Liver (tissue), 8 donors: ENCODE measurements at regions not wholly inside any gene's neighbourhood (a gene's known extent, or its start where the extent isn't known, plus 50 kb on each side); places are given as distances from the start of the nearest gene placed in this dataset.

Source experiments
- DNase-seq: peaks from one replicate; pipeline ENCODE4 v3.0.0-alpha.2; 2017; ENCODE audit warnings: low spot score
- H3K27ac ChIP-seq, 2 donors: one replicate each; pipeline ENCODE4 v1.7.0; 2013; ENCODE audit warnings: inconsistent platforms in 2 of 2, low read length in 2 of 2, control low read depth in 1 of 2, low read depth in 1 of 2, mild to moderate bottlenecking in 1 of 2
- H3K27me3 ChIP-seq, 4 donors: one replicate each; pipeline versions ENCODE4 v1.6.1 to v1.7.0; 2013; ENCODE audit warnings: low read length in 3 of 4, inconsistent platforms in 1 of 4, mild to moderate bottlenecking in 1 of 4, moderate library complexity in 1 of 4; ENCODE audit not compliant: control insufficient read depth in 4 of 4, insufficient read depth in 4 of 4
- H3K36me3 ChIP-seq, 4 donors: one replicate each; pipeline versions ENCODE4 v1.6.1 to v1.7.0; 2013; ENCODE audit warnings: low read length in 3 of 4, mild to moderate bottlenecking in 3 of 4, low read depth in 1 of 4, moderate library complexity in 1 of 4; ENCODE audit not compliant: control insufficient read depth in 4 of 4, insufficient read depth in 3 of 4
- H3K4me1 ChIP-seq, 4 donors: one replicate each; pipeline versions ENCODE4 v1.6.1 to v1.7.0; 2013; ENCODE audit warnings: low read length in 3 of 4, mild to moderate bottlenecking in 3 of 4, moderate library complexity in 1 of 4; ENCODE audit not compliant: control insufficient read depth in 4 of 4, insufficient read depth in 4 of 4
- H3K4me3 ChIP-seq, 3 donors: one replicate each; pipeline versions ENCODE4 v1.6.1 to v1.7.0; 2013; ENCODE audit warnings: low read length in 3 of 3, control low read depth in 1 of 3, low read depth in 1 of 3, mild to moderate bottlenecking in 1 of 3
- H3K9ac ChIP-seq, 2 donors: one replicate each; pipeline ENCODE4 v1.7.0; 2013; ENCODE audit warnings: low read length in 2 of 2, mild to moderate bottlenecking in 2 of 2, moderate library complexity in 2 of 2, control low read depth in 1 of 2, low read depth in 1 of 2
- H3K9me3 ChIP-seq, 4 donors: one replicate each; pipeline versions ENCODE4 v1.6.1 to v1.7.0; 2013; ENCODE audit warnings: low read length in 3 of 4; ENCODE audit not compliant: control insufficient read depth in 4 of 4
- EGR1 ChIP-seq, 2 donors: IDR thresholded peaks; 2 replicates each; pipeline ENCODE4 v1.6.1; 2016 to 2018; ENCODE audit warnings: antibody characterized with exemption in 2 of 2, low read depth in 2 of 2
- FOXA1 ChIP-seq: IDR thresholded peaks from 2 replicates; pipeline ENCODE4 v1.6.1; 2016; ENCODE audit warnings: antibody characterized with exemption
- GABPA ChIP-seq, 2 donors: IDR thresholded peaks in 1 of 2; conservative IDR thresholded peaks in 1 of 2; 2 replicates each; pipeline ENCODE4 v1.6.1; 2016; ENCODE audit warnings: antibody characterized with exemption in 2 of 2, mild to moderate bottlenecking in 1 of 2, moderate library complexity in 1 of 2
- HNF4A ChIP-seq, 2 donors: conservative IDR thresholded peaks; 2 replicates each; pipeline ENCODE4 v1.6.1; 2016; ENCODE audit warnings: antibody characterized with exemption in 2 of 2, mild to moderate bottlenecking in 2 of 2
- HNF4G ChIP-seq: IDR thresholded peaks from 2 replicates; pipeline ENCODE4 v1.6.1; 2016; ENCODE audit warnings: antibody characterized with exemption
- JUND ChIP-seq, 2 donors: IDR thresholded peaks; 2 replicates each; pipeline ENCODE4 v1.6.1; 2016; ENCODE audit warnings: antibody characterized with exemption in 2 of 2
- NR2F2 ChIP-seq: IDR thresholded peaks from 2 replicates; pipeline ENCODE4 v1.6.1; 2016; ENCODE audit warnings: antibody characterized with exemption
- RAD21 ChIP-seq, 2 donors: IDR thresholded peaks; 2 replicates each; pipeline ENCODE4 v1.6.1; 2016; ENCODE audit warnings: antibody characterized with exemption in 2 of 2, mild to moderate bottlenecking in 2 of 2
- RXRA ChIP-seq, 2 donors: IDR thresholded peaks; 2 replicates each; pipeline ENCODE4 v1.6.1; 2017 to 2018; ENCODE audit warnings: antibody characterized with exemption in 2 of 2, mild to moderate bottlenecking in 1 of 2
- SP1 ChIP-seq: IDR thresholded peaks from 2 replicates; pipeline ENCODE4 v1.6.1; 2018; ENCODE audit warnings: antibody characterized with exemption, mild to moderate bottlenecking
- TAF1 ChIP-seq: conservative IDR thresholded peaks from 2 replicates; pipeline ENCODE4 v1.6.1; 2016; ENCODE audit warnings: antibody characterized with exemption, mild to moderate bottlenecking
- YY1 ChIP-seq: IDR thresholded peaks from 2 replicates; pipeline ENCODE4 v1.6.1; 2016; ENCODE audit warnings: antibody characterized with exemption, mild to moderate bottlenecking
- WGBS: extraction: QIAGEN DNeasy Blood & Tissue Kit; methylation state at CpG from one replicate; pipeline ENCODE4 v1.1.7; 2013; 5-methylcytosine and 5-hydroxymethylcytosine counted together
- TF ChIP-seq, protein P1 (sequence below): IDR thresholded peaks from 2 replicates; pipeline ENCODE4 v1.6.1; 2016; ENCODE audit warnings: antibody characterized with exemption, mild to moderate bottlenecking
- TF ChIP-seq, protein P2 (sequence below): fragments of 150-350 bp; IDR thresholded peaks from 2 replicates; pipeline ENCODE4 v1.5.1; 2017; ENCODE audit warnings: improper control_type of control experiment, low read depth, low read length; ENCODE audit not compliant: missing input control
- TF ChIP-seq, protein P3 (sequence below): IDR thresholded peaks from 2 replicates; pipeline ENCODE4 v1.6.1; 2016; ENCODE audit warnings: antibody characterized with exemption
- TF ChIP-seq, protein P4 (sequence below): IDR thresholded peaks from 2 replicates; pipeline ENCODE4 v1.6.1; 2016; ENCODE audit warnings: antibody characterized with exemption
- TF ChIP-seq, protein P5 (sequence below): IDR thresholded peaks from 2 replicates; pipeline ENCODE4 v1.6.1; 2016; ENCODE audit warnings: antibody characterized with exemption
- donor health status: healthy.
- donor health status: healthy.
- donor health status: healthy.
- donor health status: healthy.
- donor health status: healthy.

DNA sequence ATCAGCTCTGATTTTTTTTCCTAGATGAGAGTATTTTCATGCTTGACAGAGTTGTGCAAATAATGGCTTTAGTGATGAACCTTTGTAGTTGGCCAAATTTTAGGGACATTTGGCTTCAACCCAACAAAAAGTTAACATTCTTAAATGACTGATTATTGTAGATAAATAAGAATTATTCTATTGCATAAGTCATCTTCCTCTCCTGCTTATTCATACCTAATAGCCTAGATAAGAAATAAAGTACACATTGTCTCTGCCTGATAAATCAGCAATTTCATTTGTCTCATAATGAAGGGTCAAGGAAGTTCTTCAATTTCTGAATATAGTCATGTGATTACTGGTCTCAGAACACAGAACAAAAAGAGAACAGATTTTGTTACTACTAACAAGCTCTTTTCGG is 428.9 kb upstream of the IL12A start:
- H3K27me3 ChIP-seq: no peaks in the 10 kb centered on the region
- H3K36me3 ChIP-seq: no peaks in the 10 kb centered on the region
- no peaks in the 10 kb centered on the region for H3K9me3 ChIP-seq
- DNase-seq: no peak
- 81% methylated on average over 1 of the region's 1 CpG for WGBS
- H3K4me1 ChIP-seq: peaks cover 0 to 1% (median 0%) of the 10 kb centered on the region in 4 donors
- no peak overlapping the region for H3K27ac ChIP-seq
- TF ChIP-seq EGR1 (IDR thresholded peaks at IDR 0.05; ENCODE audit: low read depth in 2 of 2) (no peak), JUND (IDR thresholded peaks at IDR 0.05) (no peak), SP1 (no peak), HNF4G (no peak), FOXA1 (no peak), NR2F2 (no peak)
- H3K4me3 ChIP-seq: no peak overlapping the region
- H3K9ac ChIP-seq: no peak overlapping the region

DNA sequence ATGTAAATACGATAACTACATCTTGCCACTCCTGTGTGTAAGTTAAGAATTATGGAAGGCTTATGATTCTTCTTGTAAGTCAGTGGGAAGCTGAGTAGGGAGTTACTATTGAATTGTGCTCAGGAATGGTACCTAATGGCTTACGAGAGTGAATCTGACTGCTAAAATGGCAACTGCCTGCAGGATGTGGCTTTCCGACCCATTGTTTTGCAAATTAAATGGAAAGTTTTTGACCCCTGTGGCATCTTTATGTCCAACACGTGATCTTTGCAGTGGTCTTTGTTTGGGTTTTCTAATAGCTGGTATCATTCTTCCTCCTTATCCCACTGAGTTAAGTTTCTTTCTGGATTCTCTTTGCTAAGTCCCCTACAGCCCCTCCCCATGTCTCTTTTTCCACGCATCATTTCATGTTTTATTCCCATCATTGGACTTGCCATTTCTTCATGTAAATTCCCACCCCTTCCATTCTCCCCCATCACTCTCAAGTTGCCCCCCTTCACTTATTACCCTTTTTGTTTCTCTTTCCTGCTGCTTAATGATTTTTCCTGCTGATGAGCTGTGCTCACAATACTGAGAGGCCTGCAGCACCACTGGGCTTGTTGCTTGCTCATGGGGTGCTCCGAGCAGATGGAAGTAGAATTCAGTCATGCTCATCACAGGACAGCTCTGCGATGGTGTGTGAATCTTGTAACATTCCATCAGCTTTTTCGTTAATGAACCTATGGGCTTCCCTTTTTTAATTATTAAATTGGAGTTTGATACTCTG is 428.2 kb upstream of the IL12A start:
- H3K27ac ChIP-seq: no peak overlapping the region
- no peak for DNase-seq
- TF ChIP-seq, protein P1, sequence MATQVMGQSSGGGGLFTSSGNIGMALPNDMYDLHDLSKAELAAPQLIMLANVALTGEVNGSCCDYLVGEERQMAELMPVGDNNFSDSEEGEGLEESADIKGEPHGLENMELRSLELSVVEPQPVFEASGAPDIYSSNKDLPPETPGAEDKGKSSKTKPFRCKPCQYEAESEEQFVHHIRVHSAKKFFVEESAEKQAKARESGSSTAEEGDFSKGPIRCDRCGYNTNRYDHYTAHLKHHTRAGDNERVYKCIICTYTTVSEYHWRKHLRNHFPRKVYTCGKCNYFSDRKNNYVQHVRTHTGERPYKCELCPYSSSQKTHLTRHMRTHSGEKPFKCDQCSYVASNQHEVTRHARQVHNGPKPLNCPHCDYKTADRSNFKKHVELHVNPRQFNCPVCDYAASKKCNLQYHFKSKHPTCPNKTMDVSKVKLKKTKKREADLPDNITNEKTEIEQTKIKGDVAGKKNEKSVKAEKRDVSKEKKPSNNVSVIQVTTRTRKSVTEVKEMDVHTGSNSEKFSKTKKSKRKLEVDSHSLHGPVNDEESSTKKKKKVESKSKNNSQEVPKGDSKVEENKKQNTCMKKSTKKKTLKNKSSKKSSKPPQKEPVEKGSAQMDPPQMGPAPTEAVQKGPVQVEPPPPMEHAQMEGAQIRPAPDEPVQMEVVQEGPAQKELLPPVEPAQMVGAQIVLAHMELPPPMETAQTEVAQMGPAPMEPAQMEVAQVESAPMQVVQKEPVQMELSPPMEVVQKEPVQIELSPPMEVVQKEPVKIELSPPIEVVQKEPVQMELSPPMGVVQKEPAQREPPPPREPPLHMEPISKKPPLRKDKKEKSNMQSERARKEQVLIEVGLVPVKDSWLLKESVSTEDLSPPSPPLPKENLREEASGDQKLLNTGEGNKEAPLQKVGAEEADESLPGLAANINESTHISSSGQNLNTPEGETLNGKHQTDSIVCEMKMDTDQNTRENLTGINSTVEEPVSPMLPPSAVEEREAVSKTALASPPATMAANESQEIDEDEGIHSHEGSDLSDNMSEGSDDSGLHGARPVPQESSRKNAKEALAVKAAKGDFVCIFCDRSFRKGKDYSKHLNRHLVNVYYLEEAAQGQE: no peak
- TF ChIP-seq JUND (IDR thresholded peaks at IDR 0.05) (no peak), RAD21 (IDR thresholded peaks at IDR 0.05) (no peak), SP1 (no peak), TAF1 (no peak), NR2F2 (no peak), RXRA (IDR thresholded peaks at IDR 0.05) (no peak), EGR1 (IDR thresholded peaks at IDR 0.05; ENCODE audit: low read depth in 2 of 2) (no peak), YY1 (no peak), HNF4A (conservative IDR thresholded peaks at IDR 0.05) (no peak), FOXA1 (no peak), GABPA (IDR thresholded peaks at IDR 0.05 in 1 of 2, conservative IDR thresholded peaks at IDR 0.05 in 1 of 2) (no peak)
- TF ChIP-seq, protein P2, sequence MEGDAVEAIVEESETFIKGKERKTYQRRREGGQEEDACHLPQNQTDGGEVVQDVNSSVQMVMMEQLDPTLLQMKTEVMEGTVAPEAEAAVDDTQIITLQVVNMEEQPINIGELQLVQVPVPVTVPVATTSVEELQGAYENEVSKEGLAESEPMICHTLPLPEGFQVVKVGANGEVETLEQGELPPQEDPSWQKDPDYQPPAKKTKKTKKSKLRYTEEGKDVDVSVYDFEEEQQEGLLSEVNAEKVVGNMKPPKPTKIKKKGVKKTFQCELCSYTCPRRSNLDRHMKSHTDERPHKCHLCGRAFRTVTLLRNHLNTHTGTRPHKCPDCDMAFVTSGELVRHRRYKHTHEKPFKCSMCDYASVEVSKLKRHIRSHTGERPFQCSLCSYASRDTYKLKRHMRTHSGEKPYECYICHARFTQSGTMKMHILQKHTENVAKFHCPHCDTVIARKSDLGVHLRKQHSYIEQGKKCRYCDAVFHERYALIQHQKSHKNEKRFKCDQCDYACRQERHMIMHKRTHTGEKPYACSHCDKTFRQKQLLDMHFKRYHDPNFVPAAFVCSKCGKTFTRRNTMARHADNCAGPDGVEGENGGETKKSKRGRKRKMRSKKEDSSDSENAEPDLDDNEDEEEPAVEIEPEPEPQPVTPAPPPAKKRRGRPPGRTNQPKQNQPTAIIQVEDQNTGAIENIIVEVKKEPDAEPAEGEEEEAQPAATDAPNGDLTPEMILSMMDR: no peak
- TF ChIP-seq, protein P3, sequence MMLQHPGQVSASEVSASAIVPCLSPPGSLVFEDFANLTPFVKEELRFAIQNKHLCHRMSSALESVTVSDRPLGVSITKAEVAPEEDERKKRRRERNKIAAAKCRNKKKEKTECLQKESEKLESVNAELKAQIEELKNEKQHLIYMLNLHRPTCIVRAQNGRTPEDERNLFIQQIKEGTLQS: no peak
- TF ChIP-seq, protein P4, sequence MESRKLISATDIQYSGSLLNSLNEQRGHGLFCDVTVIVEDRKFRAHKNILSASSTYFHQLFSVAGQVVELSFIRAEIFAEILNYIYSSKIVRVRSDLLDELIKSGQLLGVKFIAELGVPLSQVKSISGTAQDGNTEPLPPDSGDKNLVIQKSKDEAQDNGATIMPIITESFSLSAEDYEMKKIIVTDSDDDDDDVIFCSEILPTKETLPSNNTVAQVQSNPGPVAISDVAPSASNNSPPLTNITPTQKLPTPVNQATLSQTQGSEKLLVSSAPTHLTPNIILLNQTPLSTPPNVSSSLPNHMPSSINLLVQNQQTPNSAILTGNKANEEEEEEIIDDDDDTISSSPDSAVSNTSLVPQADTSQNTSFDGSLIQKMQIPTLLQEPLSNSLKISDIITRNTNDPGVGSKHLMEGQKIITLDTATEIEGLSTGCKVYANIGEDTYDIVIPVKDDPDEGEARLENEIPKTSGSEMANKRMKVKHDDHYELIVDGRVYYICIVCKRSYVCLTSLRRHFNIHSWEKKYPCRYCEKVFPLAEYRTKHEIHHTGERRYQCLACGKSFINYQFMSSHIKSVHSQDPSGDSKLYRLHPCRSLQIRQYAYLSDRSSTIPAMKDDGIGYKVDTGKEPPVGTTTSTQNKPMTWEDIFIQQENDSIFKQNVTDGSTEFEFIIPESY: no peak
- TF ChIP-seq, protein P5, sequence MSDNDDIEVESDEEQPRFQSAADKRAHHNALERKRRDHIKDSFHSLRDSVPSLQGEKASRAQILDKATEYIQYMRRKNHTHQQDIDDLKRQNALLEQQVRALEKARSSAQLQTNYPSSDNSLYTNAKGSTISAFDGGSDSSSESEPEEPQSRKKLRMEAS: no peak
- H3K27me3 ChIP-seq: no peaks in the 10 kb centered on the region
- 63% methylated on average over 8 of the region's 8 CpGs for WGBS
- H3K4me1 ChIP-seq: peaks cover 0 to 1% (median 0%) of the 10 kb centered on the region in 4 donors
- H3K36me3 ChIP-seq: no peaks in the 10 kb centered on the region
- H3K9me3 ChIP-seq: no peaks in the 10 kb centered on the region
- H3K4me3 ChIP-seq: no peak overlapping the region
- no peak overlapping the region for H3K9ac ChIP-seq
